Transverse colon (tissue), 4 donors: ENCODE measurements at regions not wholly inside any gene's neighbourhood (a gene's known extent, or its start where the extent isn't known, plus 50 kb on each side); places are given as distances from the start of the nearest gene placed in this dataset.

Experiments used
- DNase-seq: peaks from one replicate; pipeline ENCODE4 v3.0.0-alpha.2; 2019
- H3K27ac ChIP-seq, 4 donors: fragments of 200-600 bp; sonication (generic); 2 replicates each; pipeline ENCODE4 v1.5.1; 2016 to 2018; ENCODE audit warnings: inconsistent platforms in 4 of 4
- H3K27me3 ChIP-seq: fragments of 200-600 bp; sonication (generic); 2 replicates; pipeline ENCODE4 v1.5.1; 2017; ENCODE audit warnings: inconsistent platforms
- H3K36me3 ChIP-seq, 4 donors: fragments of 200-600 bp; sonication (generic); 2 replicates each; pipeline ENCODE4 v1.5.1; 2017 to 2019; ENCODE audit warnings: inconsistent platforms in 4 of 4
- H3K4me1 ChIP-seq, 4 donors: fragments of 200-600 bp; sonication (generic); 2 replicates each; pipeline ENCODE4 v1.5.1; 2017 to 2020; ENCODE audit warnings: inconsistent platforms in 4 of 4
- H3K4me3 ChIP-seq, 4 donors: fragments of 200-600 bp; sonication (generic); 1 replicate in 1 of 4; 2 replicates in 3 of 4; pipeline versions ENCODE4 v1.5.1 to v1.6.1; 2017 to 2019; ENCODE audit warnings: inconsistent platforms in 4 of 4
- H3K9me3 ChIP-seq, 2 donors: fragments of 200-600 bp; sonication (generic); 2 replicates each; pipeline ENCODE4 v1.5.1; 2017 to 2019; ENCODE audit warnings: inconsistent platforms in 2 of 2
- EP300 ChIP-seq: sonication (generic); formaldehyde crosslinking; IDR thresholded peaks from one replicate; pipeline ENCODE4 v1.6.1; 2017; ENCODE audit warnings: antibody characterized with exemption, low read depth
- POLR2A ChIP-seq: fragments of 450-650 bp; IDR thresholded peaks from one replicate; pipeline ENCODE4 v1.6.1; 2016; ENCODE audit warnings: antibody characterized with exemption, mild to moderate bottlenecking, moderate library complexity
- POLR2AphosphoS5 ChIP-seq, 3 donors: sonication (generic); formaldehyde crosslinking; IDR thresholded peaks; one replicate each; pipeline ENCODE4 v1.6.1; 2016; ENCODE audit warnings: antibody characterized with exemption in 3 of 3
- WGBS, 2 donors: methylation state at CpG; one replicate each; pipeline ENCODE4 v1.1.5; 2018; ENCODE audit warnings: low coverage in 1 of 2; 5-methylcytosine and 5-hydroxymethylcytosine counted together
- in situ Hi-C, 4 donors: fragments of 200-750 bp; cut with MboI; loops; one replicate each; pipeline versions ENCODE4 v1.15.0 to v1.15.1; 2017; ENCODE audit warnings: low sequenced_read_pairs in 3 of 4, low pct_ligation_motif_present in 1 of 4, low pct_unique_long_range_greater_than_20kb in 1 of 4
- intact Hi-C: fragments of 100-400 bp; cut with DNase I; formaldehyde crosslinking; loops from one replicate; pipeline ENCODE4 v1.15.1; 2023; ENCODE audit warnings: low total_unique reads
- TF ChIP-seq, protein P1 (sequence below), 5 experiments: fragments of 200-600 bp in 3 of 5; fragments of 450-650 bp in 2 of 5; sonication (generic) in 3 of 5; IDR thresholded peaks; 1 replicate in 2 of 5; 2 replicates in 3 of 5; pipeline ENCODE4 v1.5.1; 2016 to 2017; ENCODE audit warnings: antibody characterized with exemption in 5 of 5, inconsistent platforms in 3 of 5, mild to moderate bottlenecking in 2 of 5, moderate library complexity in 1 of 5

- no peak for DNase-seq
- Histone ChIP-seq H3K27ac (no peak overlapping the region), H3K36me3 (no peaks in the 10 kb centered on the region), H3K4me3 (no peak overlapping the region), H3K4me1 (peaks cover 0 to 14% (median 8%) of the 10 kb centered on the region in 4 donors), H3K9me3 (no peaks in the 10 kb centered on the region), H3K27me3 (no peaks in the 10 kb centered on the region)
- TF ChIP-seq, protein P1, sequence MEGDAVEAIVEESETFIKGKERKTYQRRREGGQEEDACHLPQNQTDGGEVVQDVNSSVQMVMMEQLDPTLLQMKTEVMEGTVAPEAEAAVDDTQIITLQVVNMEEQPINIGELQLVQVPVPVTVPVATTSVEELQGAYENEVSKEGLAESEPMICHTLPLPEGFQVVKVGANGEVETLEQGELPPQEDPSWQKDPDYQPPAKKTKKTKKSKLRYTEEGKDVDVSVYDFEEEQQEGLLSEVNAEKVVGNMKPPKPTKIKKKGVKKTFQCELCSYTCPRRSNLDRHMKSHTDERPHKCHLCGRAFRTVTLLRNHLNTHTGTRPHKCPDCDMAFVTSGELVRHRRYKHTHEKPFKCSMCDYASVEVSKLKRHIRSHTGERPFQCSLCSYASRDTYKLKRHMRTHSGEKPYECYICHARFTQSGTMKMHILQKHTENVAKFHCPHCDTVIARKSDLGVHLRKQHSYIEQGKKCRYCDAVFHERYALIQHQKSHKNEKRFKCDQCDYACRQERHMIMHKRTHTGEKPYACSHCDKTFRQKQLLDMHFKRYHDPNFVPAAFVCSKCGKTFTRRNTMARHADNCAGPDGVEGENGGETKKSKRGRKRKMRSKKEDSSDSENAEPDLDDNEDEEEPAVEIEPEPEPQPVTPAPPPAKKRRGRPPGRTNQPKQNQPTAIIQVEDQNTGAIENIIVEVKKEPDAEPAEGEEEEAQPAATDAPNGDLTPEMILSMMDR (IDR thresholded peaks at IDR 0.05): no peak
- TF ChIP-seq POLR2AphosphoS5 (IDR thresholded peaks at IDR 0.05): peak in 2 of 3 donors; percentile 28 to 63
- intact Hi-C loops: no loop called here
- 25% methylated on average over 2 to 3 of the region's 3 CpGs for WGBS, 2 donors
- in situ Hi-C loops: no loop called here
Measured at GRCh38 chr10:107280293-107280692, 115.8 kb upstream of the SORCS1 start.

DNA sequence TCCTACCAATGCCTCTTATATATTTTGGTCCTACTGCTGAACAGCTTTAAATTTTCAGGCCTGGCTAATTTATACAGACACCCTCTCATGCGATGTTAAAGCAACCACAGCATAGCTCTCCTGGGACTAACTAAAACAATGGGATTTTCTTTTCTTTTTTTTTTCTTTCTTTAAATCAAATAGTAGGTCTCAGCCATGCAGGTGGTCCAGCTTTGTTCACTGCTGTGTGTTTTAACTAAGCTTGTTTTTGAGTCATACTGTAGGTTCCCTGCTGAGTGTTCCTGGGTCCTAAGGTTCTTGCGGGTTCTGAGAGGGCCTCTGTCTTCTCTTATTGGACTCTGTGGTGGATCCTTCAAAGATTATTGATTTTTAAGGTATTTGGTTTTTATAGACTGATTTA is 113.1 kb upstream of the SORCS1 start:
- Histone ChIP-seq H3K4me3 (no peak overlapping the region), H3K4me1 (peaks cover 0 to 14% (median 8%) of the 10 kb centered on the region in 4 donors), H3K27me3 (no peaks in the 10 kb centered on the region), H3K9me3 (no peaks in the 10 kb centered on the region), H3K36me3 (no peaks in the 10 kb centered on the region), H3K27ac (no peak overlapping the region)
- in situ Hi-C loops (no loop called here), intact Hi-C loops (no loop called here)
- TF ChIP-seq, protein P1 (IDR thresholded peaks at IDR 0.05): no peak
- TF ChIP-seq POLR2A: no peak
- TF ChIP-seq EP300: no peak
- no peak for TF ChIP-seq POLR2AphosphoS5 (IDR thresholded peaks at IDR 0.05)
- 70 to 90% methylated on average over 2 of the region's 2 CpGs for WGBS, 2 donors
- no peak for DNase-seq

DNA sequence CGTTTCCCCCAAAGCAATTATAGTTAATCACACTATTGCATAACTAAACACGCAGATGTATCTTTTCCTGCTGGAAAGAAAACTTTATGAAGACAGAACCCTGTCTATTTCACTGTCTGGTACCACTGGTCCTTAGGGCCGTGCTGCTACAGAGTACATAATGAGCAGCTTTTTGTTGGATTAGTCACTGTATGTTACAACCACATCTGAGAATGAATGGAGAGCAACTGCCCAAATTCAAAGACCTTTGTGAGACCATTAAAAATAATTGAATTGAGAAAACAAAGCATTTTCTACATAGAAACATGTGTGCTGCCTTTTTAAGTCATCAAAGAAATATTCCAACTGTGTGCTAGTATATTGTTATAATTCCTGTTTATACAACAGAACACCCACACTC is 111.3 kb upstream of the SORCS1 start:
- in situ Hi-C loops: no loop called here
- intact Hi-C loops: no loop called here
- TF ChIP-seq, protein P1 (IDR thresholded peaks at IDR 0.05): no peak
- no peak for TF ChIP-seq EP300
- no peak for TF ChIP-seq POLR2A
- no peak for TF ChIP-seq POLR2AphosphoS5 (IDR thresholded peaks at IDR 0.05)
- Histone ChIP-seq H3K9me3 (no peaks in the 10 kb centered on the region), H3K4me1 (peaks cover 0 to 14% (median 8%) of the 10 kb centered on the region in 4 donors), H3K4me3 (no peak overlapping the region), H3K27me3 (no peaks in the 10 kb centered on the region), H3K27ac (no peak overlapping the region), H3K36me3 (no peaks in the 10 kb centered on the region)
- WGBS, 2 donors: 50 to 67% methylated on average over 3 of the region's 3 CpGs
- DNase-seq: no peak

DNA sequence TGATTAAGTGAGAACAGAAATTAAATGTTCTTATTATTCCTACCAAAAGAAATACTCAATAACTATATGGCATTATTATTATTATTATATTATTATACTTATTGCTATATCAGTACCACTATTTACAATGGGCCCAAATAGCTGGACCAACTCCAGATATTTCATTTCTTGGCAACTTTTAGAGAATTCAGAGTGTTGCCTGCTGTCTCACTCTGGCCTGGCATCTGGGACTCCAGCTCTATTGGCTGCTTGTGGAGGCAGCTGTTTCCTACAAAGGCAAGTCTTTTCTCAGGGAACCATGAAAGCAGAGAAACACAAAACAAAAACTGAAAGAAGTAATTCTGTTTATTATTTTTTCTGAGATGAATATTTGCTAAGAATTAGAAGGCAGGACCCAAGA is 105.1 kb upstream of the SORCS1 start:
- in situ Hi-C loops (no loop called here), intact Hi-C loops (no loop called here)
- H3K27me3 ChIP-seq: no peaks in the 10 kb centered on the region
- H3K27ac ChIP-seq: no peak overlapping the region
- H3K36me3 ChIP-seq: no peaks in the 10 kb centered on the region
- no peaks in the 10 kb centered on the region for H3K4me1 ChIP-seq
- H3K9me3 ChIP-seq: no peaks in the 10 kb centered on the region
- H3K4me3 ChIP-seq: no peak overlapping the region
- TF ChIP-seq POLR2A (no peak), EP300 (no peak), POLR2AphosphoS5 (IDR thresholded peaks at IDR 0.05) (no peak)
- TF ChIP-seq, protein P1 (IDR thresholded peaks at IDR 0.05): no peak
- no peak for DNase-seq
